ENCODE measurements at regions not wholly inside any gene's neighbourhood (a gene's known extent, or its start where the extent isn't known, plus 50 kb on each side); places are given as distances from the start of the nearest gene placed in this dataset.
"Not testable (repeated sequence)": the region's sequence is repeated elsewhere in the genome, so short reads cannot be mapped to it uniquely, and the experiment has no call there.

GRCh38 chr9:115675834-115676233, 477.8 kb upstream of the PAPPA start:
- no peak for DNase-seq

GRCh38 chr9:115680231-115680630, 473.4 kb upstream of the PAPPA start:
- no peak for DNase-seq

- no peak for DNase-seq
These were observed 472.0 kb upstream of the PAPPA start for GRCh38 chr9:115681585-115681984.

DNA sequence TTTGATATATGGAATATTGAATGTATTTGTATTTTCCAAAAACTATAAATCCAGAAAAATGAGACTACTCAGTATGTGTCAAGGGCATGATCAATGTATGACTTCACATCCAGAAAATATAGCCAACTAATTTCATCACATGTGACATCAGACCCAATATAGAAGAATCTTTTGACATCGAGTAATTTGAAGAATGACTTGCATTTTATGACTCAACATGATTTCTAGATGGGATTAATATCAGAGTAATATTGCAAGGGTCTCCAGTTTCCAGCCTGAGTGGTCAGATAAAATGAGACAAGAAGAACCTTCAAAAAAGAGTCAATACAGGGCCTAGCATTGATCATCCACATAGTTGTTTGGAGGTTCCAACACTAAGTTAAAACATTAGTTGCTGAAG, 467.5 kb upstream of the PAPPA start:
- no peak for DNase-seq

GRCh38 chr9:115687356-115687755, 466.2 kb upstream of the PAPPA start:
- no peak for DNase-seq

GRCh38 chr9:115689331-115689730, 464.3 kb upstream of the PAPPA start:
- no peak for DNase-seq

GRCh38 chr9:115690786-115691496, 462.6 kb upstream of the PAPPA start:
- DNase-seq, result no peak

DNA sequence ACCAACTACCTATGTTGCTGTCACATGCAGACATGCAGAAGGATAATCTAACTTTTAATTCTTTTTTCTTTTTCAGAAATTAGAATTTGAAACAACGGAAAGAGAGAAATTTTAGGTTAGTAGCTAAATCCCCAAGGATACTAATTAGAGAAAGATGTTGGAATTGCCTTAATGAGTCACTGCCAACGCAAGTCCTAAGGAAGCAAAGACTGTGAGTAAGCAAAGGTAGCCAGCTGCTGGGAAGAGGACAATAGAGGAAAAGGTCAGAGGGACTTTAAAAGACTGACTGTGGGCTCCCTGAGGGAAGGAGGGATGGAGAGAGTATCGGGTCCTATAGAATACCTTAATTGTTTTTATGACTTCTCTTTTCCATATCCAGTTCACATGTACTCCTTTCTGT, 461.9 kb upstream of the PAPPA start:
- no peak for DNase-seq

- DNase-seq, result not testable (repeated sequence)
These were observed 460.7 kb upstream of the PAPPA start for GRCh38 chr9:115692868-115693267.

GRCh38 chr9:115694014-115694413, 459.6 kb upstream of the PAPPA start:
- DNase-seq, result no peak

- DNase-seq, result no peak
These were observed 458.6 kb upstream of the PAPPA start for GRCh38 chr9:115694991-115695390.

- no peak for DNase-seq
These were observed 440.6 kb upstream of the PAPPA start for GRCh38 chr9:115712981-115713380.

GRCh38 chr9:115715666-115716065, 437.9 kb upstream of the PAPPA start:
- DNase-seq, result no peak

GRCh38 chr9:115717298-115717697, 436.3 kb upstream of the PAPPA start:
- DNase-seq, result no peak

- DNase-seq, result no peak
These were observed 435.8 kb upstream of the PAPPA start for GRCh38 chr9:115717711-115718173.

DNA sequence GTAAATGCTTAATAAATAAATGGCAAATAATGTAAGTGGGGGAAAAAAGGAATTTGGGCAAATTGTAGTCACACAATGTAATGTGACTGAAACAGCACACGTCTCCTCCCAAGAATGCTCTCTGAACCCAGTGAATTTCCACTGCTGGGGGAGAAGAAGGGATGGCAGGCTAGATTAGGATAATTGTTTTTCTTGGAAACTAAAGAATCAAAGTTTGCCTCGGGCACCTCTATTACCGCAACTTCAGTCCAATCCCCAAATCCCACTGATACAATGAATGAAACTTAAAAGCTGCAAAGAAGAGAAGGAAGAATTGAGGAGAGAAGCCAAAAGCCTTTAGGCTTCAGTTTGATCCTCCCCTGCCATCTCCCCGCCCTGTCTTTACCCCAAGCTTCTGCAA, 423.2 kb upstream of the PAPPA start:
- DNase-seq, result no peak

- DNase-seq, result no peak
These were observed 422.7 kb upstream of the PAPPA start for GRCh38 chr9:115730845-115731244.

GRCh38 chr9:115733318-115734110, 420.1 kb upstream of the PAPPA start:
- no peak for DNase-seq

GRCh38 chr9:115739096-115739875, 414.3 kb upstream of the PAPPA start:
- no peak for DNase-seq

DNA sequence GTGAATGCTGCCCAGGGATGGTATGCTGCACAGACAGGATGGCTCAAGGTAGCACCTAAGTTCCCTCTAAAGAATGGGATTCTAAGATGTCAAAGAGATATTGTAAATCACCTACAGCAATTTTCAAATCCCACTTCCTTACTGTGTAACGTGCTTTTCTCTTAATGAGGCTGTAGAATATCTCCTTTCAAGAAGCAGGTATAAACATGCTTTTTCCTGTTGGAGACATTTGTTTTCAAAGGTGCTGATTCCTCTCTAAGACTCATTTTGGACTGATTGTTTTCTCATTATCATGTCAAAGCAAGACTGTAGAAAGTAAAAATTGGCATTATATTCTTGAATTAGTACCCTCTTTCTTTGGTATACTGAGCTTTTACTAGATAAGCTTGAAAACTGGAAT, 412.6 kb upstream of the PAPPA start:
- no peak for DNase-seq

DNA sequence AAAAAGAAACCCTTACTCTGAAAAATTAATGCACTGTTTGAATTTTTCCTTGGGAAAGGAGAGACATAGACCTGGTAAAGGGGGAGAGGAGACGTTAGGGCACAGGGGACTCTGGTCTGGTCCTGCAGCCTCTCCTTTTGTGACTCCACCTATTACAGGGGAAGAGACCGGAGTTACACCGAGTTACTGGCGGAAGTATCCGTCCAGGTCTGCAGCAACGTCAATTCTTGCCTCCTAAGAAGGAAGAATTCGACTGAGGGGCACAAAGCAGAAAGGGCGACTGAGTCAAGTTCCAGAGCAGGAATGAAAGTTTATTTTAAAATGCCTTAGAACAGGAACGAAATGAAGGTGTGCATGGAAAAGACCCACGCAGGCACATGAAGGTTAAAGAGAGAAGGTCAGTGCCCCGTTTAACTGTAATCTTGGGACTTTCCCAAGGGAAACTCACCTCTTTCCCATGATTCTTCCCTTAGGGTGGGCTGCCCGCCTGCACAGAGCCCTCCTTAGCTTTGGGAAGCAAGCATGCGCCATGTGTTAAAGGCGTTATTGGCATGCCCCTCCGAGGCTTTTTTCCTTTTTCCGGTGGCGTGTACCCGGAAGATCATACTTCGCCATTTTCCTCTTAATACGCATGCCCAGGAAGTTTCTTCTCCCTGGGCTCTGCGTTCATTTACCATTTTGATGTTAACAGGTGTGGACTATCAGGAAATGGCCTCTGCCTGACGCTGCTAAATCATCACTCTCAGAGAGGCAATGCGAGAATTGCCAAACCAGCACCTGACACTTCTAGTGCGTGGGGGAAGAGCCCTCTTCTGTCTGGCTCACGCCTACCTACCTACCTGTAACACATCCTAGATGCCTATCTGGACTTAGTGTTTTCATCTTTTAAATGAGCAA, 409.6 kb upstream of the PAPPA start:
- DNase-seq, result no peak

GRCh38 chr9:115746496-115746895, 407.1 kb upstream of the PAPPA start:
- DNase-seq, result no peak

- no peak for DNase-seq
These were observed 405.9 kb upstream of the PAPPA start for GRCh38 chr9:115747731-115748130.

All from NCI-H1694 treated with DMSO at 0.1 percent for 48 hours (cell line).